ENCODE measurements at regions not wholly inside any gene's neighbourhood (a gene's known extent, or its start where the extent isn't known, plus 50 kb on each side); places are given as distances from the start of the nearest gene placed in this dataset.

DNA sequence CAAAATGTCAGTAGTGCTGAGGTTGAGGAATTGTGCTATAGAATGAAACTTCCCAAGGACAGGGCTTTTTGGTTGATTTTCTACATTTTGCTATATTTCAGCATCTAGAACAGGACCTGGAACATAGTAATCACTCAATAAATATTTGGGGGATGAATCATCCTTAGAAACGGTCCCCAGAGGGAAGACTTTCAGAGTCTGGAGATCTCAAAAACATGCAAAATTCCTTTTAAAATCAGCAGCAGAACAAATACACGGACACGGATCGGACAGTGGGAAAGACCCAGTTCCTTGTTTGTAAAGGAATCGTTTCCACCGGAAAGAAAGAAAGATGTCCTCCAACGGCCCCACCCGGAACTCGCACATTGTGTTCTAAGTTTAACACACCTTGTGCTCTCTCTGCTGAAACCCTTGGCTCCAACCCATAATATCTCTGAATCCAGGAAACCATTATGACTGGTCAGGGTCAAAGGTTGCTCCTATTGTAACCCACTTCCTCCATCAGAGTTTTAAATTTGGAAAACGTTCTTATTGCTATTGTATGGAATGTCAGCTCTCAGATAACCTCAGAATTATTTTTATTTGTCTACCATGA, 617.2 kb downstream of the MED13L start:
- Histone ChIP-seq H3K79me1 (ENCODE audit: low read depth, low read length) (no peaks in the 10 kb centered on the region), H2BK5ac (ENCODE audit: low read depth, low read length) (no peak overlapping the region), H3K4me3 (ENCODE audit: extremely low read depth in 1 of 4, insufficient read depth in 2 of 4, low read depth in 3 of 4, low read length in 4 of 4) (no peak overlapping the region), H3K79me2 (ENCODE audit: control insufficient read depth in 1 of 2, insufficient read depth in 2 of 2, low read length in 2 of 2) (no peaks in the 10 kb centered on the region), H4K91ac (replicated peaks; ENCODE audit: insufficient read length, low read length) (no peak overlapping the region), H2BK12ac (ENCODE audit: low read depth, low read length) (no peak overlapping the region), H3K9ac (replicated peaks in 1 of 4; ENCODE audit: extremely low read depth in 1 of 4, low read depth in 3 of 4, low read length in 3 of 4) (no peak overlapping the region), H3K23me2 (ENCODE audit: low read depth, low read length) (no peaks in the 10 kb centered on the region), H2AK5ac (ENCODE audit: low read depth, low read length) (no peak overlapping the region), H2BK15ac (ENCODE audit: low read length) (no peak overlapping the region), H4K5ac (ENCODE audit: insufficient read length, low read depth, low read length) (no peak overlapping the region), H3K4me2 (ENCODE audit: insufficient read depth in 1 of 2, low read depth in 2 of 2, low read length in 2 of 2) (no peak overlapping the region), H2BK20ac (ENCODE audit: low read length) (no peak overlapping the region), H3K56ac (replicated peaks; ENCODE audit: insufficient read length, low read depth, low read length) (no peak overlapping the region), H3K27ac (ENCODE audit: low read depth, low read length) (no peak overlapping the region), H3K36me3 (ENCODE audit: control insufficient read depth in 2 of 4, insufficient read depth in 4 of 4, low read length in 3 of 4) (no peaks in the 10 kb centered on the region), H4K8ac (ENCODE audit: extremely low read depth, insufficient read depth, low read length) (no peak overlapping the region), H3K23ac (ENCODE audit: insufficient read length) (no peak overlapping the region), H3K4me1 (replicated peaks in 1 of 4; ENCODE audit: control insufficient read depth in 3 of 4, insufficient read depth in 4 of 4, low read length in 3 of 4) (no peaks in the 10 kb centered on the region), H3K27me3 (replicated peaks in 1 of 4; ENCODE audit: control insufficient read depth in 3 of 4, extremely low read depth in 1 of 4, insufficient read depth in 3 of 4, low read length in 3 of 4) (no peaks in the 10 kb centered on the region), H2BK120ac (replicated peaks; ENCODE audit: low read depth, low read length) (no peak overlapping the region), H3K4ac (replicated peaks; ENCODE audit: insufficient read length, low read depth, low read length) (no peak overlapping the region), H2AFZ (ENCODE audit: low read length) (no peak overlapping the region), H3K14ac (ENCODE audit: insufficient read length) (no peak overlapping the region), H3K18ac (ENCODE audit: extremely low read depth, low read length) (no peak overlapping the region), H4K20me1 (replicated peaks in 1 of 2; ENCODE audit: control insufficient read depth in 1 of 2, insufficient read depth in 2 of 2, low read length in 2 of 2) (no peaks in the 10 kb centered on the region), H3K9me3 (ENCODE audit: insufficient read depth in 2 of 2, low read depth in 1 of 2, low read length in 1 of 2) (no peaks in the 10 kb centered on the region)
- FAIRE-seq (no peak), DNase-seq (ENCODE audit: low read depth in 1 of 2, low spot score in 2 of 2) (no peak)
- 86% methylated on average over 10 of the region's 10 CpGs; no CpG with 5 or more reads in 1 of the 2 experiments for WGBS, 2 experiments (ENCODE audit: extremely low coverage in 1 of 2, insufficient coverage in 1 of 2, insufficient read length in 1 of 2, insufficient replicate concordance in 2 of 2, low coverage in 1 of 2, low lambda C conversion rate in 2 of 2, missing lambda C conversion rate in 1 of 2)
- CTCF ChIA-PET (ENCODE audit: partially characterized antibody), result no interaction called here
- POLR2A ChIA-PET (ENCODE audit: partially characterized antibody), result no interaction called here
- TF ChIP-seq SP4 (IDR thresholded peaks at IDR 0.05; ENCODE audit: low read length) (no peak), RXRA (IDR thresholded peaks at IDR 0.05; ENCODE audit: insufficient read depth, low read depth, low read length) (no peak), HDAC6 (IDR thresholded peaks at IDR 0.05; ENCODE audit: low read depth, low read length) (no peak), SP1 (IDR thresholded peaks at IDR 0.05; ENCODE audit: low read depth, low read length) (no peak), SIN3A (conservative IDR thresholded peaks at IDR 0.05 in 1 of 2, IDR thresholded peaks at IDR 0.05 in 1 of 2; ENCODE audit: low read depth in 1 of 2, low read length in 2 of 2) (no peak), ASH2L (IDR thresholded peaks at IDR 0.05; ENCODE audit: low read length) (no peak), BACH1 (IDR thresholded peaks at IDR 0.05; ENCODE audit: low read length) (no peak), CHD1 (IDR thresholded peaks at IDR 0.05; ENCODE audit: low read depth, low read length) (no peak), CBX5 (IDR thresholded peaks at IDR 0.05; ENCODE audit: low read depth, low read length) (no peak), CREB1 (IDR thresholded peaks at IDR 0.05) (no peak), RFX5 (IDR thresholded peaks at IDR 0.05; ENCODE audit: borderline replicate concordance, low read depth, low read length) (no peak), TCF12 (IDR thresholded peaks at IDR 0.05; ENCODE audit: low read depth, low read length) (no peak), ZNF274 (IDR thresholded peaks at IDR 0.05; ENCODE audit: borderline replicate concordance, extremely low read depth, low read length) (no peak), JUND (IDR thresholded peaks at IDR 0.05; ENCODE audit: low read length) (no peak), GABPA (IDR thresholded peaks at IDR 0.05; ENCODE audit: borderline replicate concordance, insufficient read depth, low read length) (no peak)
- TF ChIP-seq, protein P1, sequence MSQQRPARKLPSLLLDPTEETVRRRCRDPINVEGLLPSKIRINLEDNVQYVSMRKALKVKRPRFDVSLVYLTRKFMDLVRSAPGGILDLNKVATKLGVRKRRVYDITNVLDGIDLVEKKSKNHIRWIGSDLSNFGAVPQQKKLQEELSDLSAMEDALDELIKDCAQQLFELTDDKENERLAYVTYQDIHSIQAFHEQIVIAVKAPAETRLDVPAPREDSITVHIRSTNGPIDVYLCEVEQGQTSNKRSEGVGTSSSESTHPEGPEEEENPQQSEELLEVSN (IDR thresholded peaks at IDR 0.05), result no peak

Measured in H1 (cell line).